HG03432 (cell line): ENCODE measurements at regions not wholly inside any gene's neighbourhood (a gene's known extent, or its start where the extent isn't known, plus 50 kb on each side); places are given as distances from the start of the nearest gene placed in this dataset.

Experiments used
- ATAC-seq: cut with Tn5 transposase; IDR thresholded peaks from one replicate; pipeline ENCODE4 v1.9.1; 2021; ENCODE audit warnings: mild to moderate bottlenecking, moderate library complexity; ENCODE audit not compliant: unreplicated experiment

GRCh38 chr9:108182270-108182669 lies 673.5 kb downstream of the ACTL7B start:
- ATAC-seq, result no peak

GRCh38 chr9:108181441-108181840 lies 674.3 kb downstream of the ACTL7B start:
- ATAC-seq, result no peak

GRCh38 chr9:108180541-108180940 lies 675.2 kb downstream of the ACTL7B start:
- ATAC-seq, result no peak

GRCh38 chr9:108178318-108178717 lies 677.5 kb downstream of the ACTL7B start:
- no peak for ATAC-seq

- ATAC-seq, result no peak
Measured at GRCh38 chr9:108168236-108168850, 678.8 kb upstream of the KLF4 start.

GRCh38 chr9:108167136-108167900 lies 677.7 kb upstream of the KLF4 start:
- ATAC-seq, result no peak

- no peak for ATAC-seq
Measured at GRCh38 chr9:108166519-108166918, 677.0 kb upstream of the KLF4 start.

GRCh38 chr9:108163321-108164005 lies 673.9 kb upstream of the KLF4 start:
- ATAC-seq, result no peak

- ATAC-seq, result no peak
Measured at GRCh38 chr9:108162664-108163063, 673.1 kb upstream of the KLF4 start.

GRCh38 chr9:108161503-108161902 lies 671.9 kb upstream of the KLF4 start:
- ATAC-seq, result no peak

GRCh38 chr9:108160706-108161355 lies 671.3 kb upstream of the KLF4 start:
- ATAC-seq, result no peak

- ATAC-seq, result no peak
Measured at GRCh38 chr9:108160039-108160438, 670.5 kb upstream of the KLF4 start.

- ATAC-seq, result no peak
Measured at GRCh38 chr9:108158236-108158995, 668.8 kb upstream of the KLF4 start.

GRCh38 chr9:108156270-108156998 lies 666.9 kb upstream of the KLF4 start:
- no peak for ATAC-seq

- no peak for ATAC-seq
Measured at GRCh38 chr9:108153416-108153815, 663.8 kb upstream of the KLF4 start.

- ATAC-seq, result no peak
Measured at GRCh38 chr9:108150736-108151586, 661.4 kb upstream of the KLF4 start.

GRCh38 chr9:108149326-108149725 lies 659.8 kb upstream of the KLF4 start:
- ATAC-seq, result no peak

GRCh38 chr9:108142504-108143201 lies 653.1 kb upstream of the KLF4 start:
- peak; percentile 38 for ATAC-seq

- ATAC-seq, result no peak
Measured at GRCh38 chr9:108142142-108142503, 652.6 kb upstream of the KLF4 start.
